ENCODE measurements at regions not wholly inside any gene's neighbourhood (a gene's known extent, or its start where the extent isn't known, plus 50 kb on each side); places are given as distances from the start of the nearest gene placed in this dataset.
"Not testable (repeated sequence)": the region's sequence is repeated elsewhere in the genome, so short reads cannot be mapped to it uniquely, and the experiment has no call there.

- no peak for TF ChIP-seq CTCF (IDR thresholded peaks at IDR 0.05; ENCODE audit: control insufficient read depth, extremely low read depth, insufficient read depth)
- DNase-seq (ENCODE audit: low read depth): no peak
- H3K4me3 ChIP-seq (ENCODE audit: low read depth, low read length): no peak overlapping the region
Observed at GRCh38 chr15:61376961-61377360, 147.9 kb upstream of the RORA start.

- TF ChIP-seq CTCF (IDR thresholded peaks at IDR 0.05; ENCODE audit: control insufficient read depth, extremely low read depth, insufficient read depth): no peak
- no peak overlapping the region for H3K4me3 ChIP-seq (ENCODE audit: low read depth, low read length)
- DNase-seq (ENCODE audit: low read depth): no peak
Observed at GRCh38 chr15:61376516-61376915, 147.4 kb upstream of the RORA start.

- no peak overlapping the region for H3K4me3 ChIP-seq (ENCODE audit: low read depth, low read length)
- DNase-seq (ENCODE audit: low read depth): no peak
- TF ChIP-seq CTCF (IDR thresholded peaks at IDR 0.05; ENCODE audit: control insufficient read depth, extremely low read depth, insufficient read depth): no peak
Observed at GRCh38 chr15:61374848-61375247, 145.7 kb upstream of the RORA start.

- H3K4me3 ChIP-seq (ENCODE audit: low read depth, low read length): no peak overlapping the region
- TF ChIP-seq CTCF (IDR thresholded peaks at IDR 0.05; ENCODE audit: control insufficient read depth, extremely low read depth, insufficient read depth): peak; percentile 60
- peak; percentile 56 for DNase-seq (ENCODE audit: low read depth)
Observed at GRCh38 chr15:61367953-61368352, 138.9 kb upstream of the RORA start.

- H3K4me3 ChIP-seq (ENCODE audit: low read depth, low read length): no peak overlapping the region
- DNase-seq (ENCODE audit: low read depth): no peak
- no peak for TF ChIP-seq CTCF (IDR thresholded peaks at IDR 0.05; ENCODE audit: control insufficient read depth, extremely low read depth, insufficient read depth)
Observed at GRCh38 chr15:61364871-61365270, 135.8 kb upstream of the RORA start.

- not testable (repeated sequence) for H3K4me3 ChIP-seq (ENCODE audit: low read depth, low read length); DNase-seq (ENCODE audit: low read depth)
Observed at GRCh38 chr15:61362912-61363311, 133.8 kb upstream of the RORA start.

- TF ChIP-seq CTCF (IDR thresholded peaks at IDR 0.05; ENCODE audit: control insufficient read depth, extremely low read depth, insufficient read depth): no peak
- H3K4me3 ChIP-seq (ENCODE audit: low read depth, low read length): no peak overlapping the region
- no peak for DNase-seq (ENCODE audit: low read depth)
Observed at GRCh38 chr15:61344293-61344692, 115.2 kb upstream of the RORA start.

- DNase-seq (ENCODE audit: low read depth): no peak
- no peak overlapping the region for H3K4me3 ChIP-seq (ENCODE audit: low read depth, low read length)
- no peak for TF ChIP-seq CTCF (IDR thresholded peaks at IDR 0.05; ENCODE audit: control insufficient read depth, extremely low read depth, insufficient read depth)
Observed at GRCh38 chr15:61342390-61342789, 113.3 kb upstream of the RORA start.
